GM19438 (cell line): ENCODE measurements at regions not wholly inside any gene's neighbourhood (a gene's known extent, or its start where the extent isn't known, plus 50 kb on each side); places are given as distances from the start of the nearest gene placed in this dataset.
"Not testable (repeated sequence)": the region's sequence is repeated elsewhere in the genome, so short reads cannot be mapped to it uniquely, and the experiment has no call there.

Source experiments
- ATAC-seq: cut with Tn5 transposase; IDR thresholded peaks from one replicate; pipeline ENCODE4 v1.9.1; 2021; ENCODE audit warnings: low read depth; ENCODE audit not compliant: unreplicated experiment

- no peak for ATAC-seq
Observed at GRCh38 chr2:83113953-83114352, 1345.1 kb downstream of the SUCLG1 start.

GRCh38 chr2:83112858-83113257 is 1346.2 kb downstream of the SUCLG1 start:
- ATAC-seq: no peak

GRCh38 chr2:83109284-83109683 is 1349.8 kb downstream of the SUCLG1 start:
- ATAC-seq: no peak

GRCh38 chr2:83106853-83107252 is 1352.2 kb downstream of the SUCLG1 start:
- no peak for ATAC-seq

GRCh38 chr2:83104202-83104601 is 1354.9 kb downstream of the SUCLG1 start:
- no peak for ATAC-seq

GRCh38 chr2:83103613-83104012 is 1355.5 kb downstream of the SUCLG1 start:
- ATAC-seq: no peak

- ATAC-seq: not testable (repeated sequence)
Observed at GRCh38 chr2:83089051-83089450, 1370.0 kb downstream of the SUCLG1 start.

- ATAC-seq: no peak
Observed at GRCh38 chr2:83085869-83086268, 1373.2 kb downstream of the SUCLG1 start.

- no peak for ATAC-seq
Observed at GRCh38 chr2:83081826-83082690, 1377.0 kb downstream of the SUCLG1 start.

GRCh38 chr2:83079007-83079406 is 1380.1 kb downstream of the SUCLG1 start:
- no peak for ATAC-seq

- ATAC-seq: no peak
Observed at GRCh38 chr2:83072767-83073166, 1386.3 kb downstream of the SUCLG1 start.

- no peak for ATAC-seq
Observed at GRCh38 chr2:83071914-83072313, 1387.2 kb downstream of the SUCLG1 start.

GRCh38 chr2:83071352-83071751 is 1387.7 kb downstream of the SUCLG1 start:
- ATAC-seq: no peak

GRCh38 chr2:83069724-83070123 is 1389.4 kb downstream of the SUCLG1 start:
- no peak for ATAC-seq

- ATAC-seq: no peak
Observed at GRCh38 chr2:83068714-83069113, 1390.4 kb downstream of the SUCLG1 start.

- no peak for ATAC-seq
Observed at GRCh38 chr2:83067947-83068346, 1391.1 kb downstream of the SUCLG1 start.

- no peak for ATAC-seq
Observed at GRCh38 chr2:83063933-83064332, 1395.1 kb downstream of the SUCLG1 start.

- ATAC-seq: no peak
Observed at GRCh38 chr2:83063511-83063910, 1395.6 kb downstream of the SUCLG1 start.

- ATAC-seq: no peak
Observed at GRCh38 chr2:83058683-83059082, 1400.4 kb downstream of the SUCLG1 start.

GRCh38 chr2:83055376-83056010 is 1403.6 kb downstream of the SUCLG1 start:
- no peak for ATAC-seq

GRCh38 chr2:83054751-83055150 is 1404.3 kb downstream of the SUCLG1 start:
- no peak for ATAC-seq
